AG04449 (cell line): ENCODE measurements at regions not wholly inside any gene's neighbourhood (a gene's known extent, or its start where the extent isn't known, plus 50 kb on each side); places are given as distances from the start of the nearest gene placed in this dataset.

Experiments used
- CTCF ChIA-PET: fragments of 350-600 bp; formaldehyde crosslinking; extraction: SDS; loops from one replicate; lab custom pipeline; 2021; ENCODE audit warnings: antibody characterized with exemption; lab: Yijun Ruan, JAX
- POLR2A ChIA-PET: fragments of 400-600, 350-600 bp; formaldehyde crosslinking; extraction: SDS; loops from one replicate; lab custom pipeline; 2020; ENCODE audit warnings: antibody characterized with exemption, inconsistent platforms; lab: Yijun Ruan, JAX
- DNase-seq: peaks from one replicate; pipeline ENCODE4 v3.0.0-alpha.2; 2010; ENCODE audit warnings: low read depth, low spot score
- H3K4me3 ChIP-seq: 2 replicates; pipeline ENCODE4 v1.5.1; 2011; ENCODE audit warnings: low read depth, mild to moderate bottlenecking, control low read depth, low read length
- TF ChIP-seq, protein P1 (sequence below): IDR thresholded peaks from one replicate; pipeline ENCODE4 v1.5.1; 2011; ENCODE audit warnings: mild to moderate bottlenecking, moderate library complexity, low read length, control low read depth, inconsistent platforms; ENCODE audit not compliant: insufficient read depth; ENCODE audit errors: missing control alignments

DNA sequence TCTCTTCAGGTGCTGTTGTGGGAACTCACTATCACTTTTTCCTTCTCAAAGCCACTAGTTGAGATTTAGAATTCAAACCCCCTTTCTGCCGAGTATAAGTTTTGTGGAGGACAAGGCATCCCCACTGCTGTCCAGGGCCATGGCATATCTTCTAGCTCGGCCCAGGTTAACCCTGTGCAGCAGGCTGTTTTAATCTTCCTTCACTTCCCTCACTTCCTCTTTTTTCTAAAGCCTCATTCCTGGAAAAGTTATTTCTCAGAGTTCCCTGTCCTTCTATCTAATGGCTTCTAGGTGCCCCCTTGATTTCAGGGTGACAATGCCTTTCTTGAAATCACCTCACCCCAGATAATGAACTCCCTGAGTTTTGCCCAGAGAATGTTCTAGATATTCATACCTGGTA lies 222.3 kb downstream of the SNX10 start:
- TF ChIP-seq, protein P1, sequence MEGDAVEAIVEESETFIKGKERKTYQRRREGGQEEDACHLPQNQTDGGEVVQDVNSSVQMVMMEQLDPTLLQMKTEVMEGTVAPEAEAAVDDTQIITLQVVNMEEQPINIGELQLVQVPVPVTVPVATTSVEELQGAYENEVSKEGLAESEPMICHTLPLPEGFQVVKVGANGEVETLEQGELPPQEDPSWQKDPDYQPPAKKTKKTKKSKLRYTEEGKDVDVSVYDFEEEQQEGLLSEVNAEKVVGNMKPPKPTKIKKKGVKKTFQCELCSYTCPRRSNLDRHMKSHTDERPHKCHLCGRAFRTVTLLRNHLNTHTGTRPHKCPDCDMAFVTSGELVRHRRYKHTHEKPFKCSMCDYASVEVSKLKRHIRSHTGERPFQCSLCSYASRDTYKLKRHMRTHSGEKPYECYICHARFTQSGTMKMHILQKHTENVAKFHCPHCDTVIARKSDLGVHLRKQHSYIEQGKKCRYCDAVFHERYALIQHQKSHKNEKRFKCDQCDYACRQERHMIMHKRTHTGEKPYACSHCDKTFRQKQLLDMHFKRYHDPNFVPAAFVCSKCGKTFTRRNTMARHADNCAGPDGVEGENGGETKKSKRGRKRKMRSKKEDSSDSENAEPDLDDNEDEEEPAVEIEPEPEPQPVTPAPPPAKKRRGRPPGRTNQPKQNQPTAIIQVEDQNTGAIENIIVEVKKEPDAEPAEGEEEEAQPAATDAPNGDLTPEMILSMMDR, result no peak
- POLR2A ChIA-PET, result no interaction called here
- H3K4me3 ChIP-seq, result no peak overlapping the region
- DNase-seq, result no peak
- CTCF ChIA-PET, result no interaction called here

DNA sequence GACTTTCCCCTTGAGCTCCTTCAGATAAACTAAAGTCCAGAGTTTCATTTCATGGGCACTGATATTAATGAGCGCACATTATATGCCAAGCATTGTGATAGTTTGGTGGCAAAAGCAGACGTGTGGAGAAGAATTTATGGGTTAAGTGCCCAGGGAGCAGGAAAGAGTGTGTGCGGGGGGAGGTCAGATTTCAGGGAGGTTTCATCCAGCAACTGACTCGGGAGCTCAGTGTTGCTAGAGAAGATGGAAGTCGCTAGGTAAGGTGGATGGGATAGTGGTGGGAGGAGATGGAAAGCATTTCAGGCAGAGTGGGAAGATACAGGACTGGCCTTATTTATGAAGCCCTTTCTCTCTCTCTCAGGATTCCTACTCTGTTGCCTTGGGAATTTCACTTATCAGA lies 223.0 kb downstream of the SNX10 start:
- ChIA-PET POLR2A (no interaction called here), CTCF (no interaction called here)
- DNase-seq, result no peak
- TF ChIP-seq, protein P1, result no peak
- no peak overlapping the region for H3K4me3 ChIP-seq

DNA sequence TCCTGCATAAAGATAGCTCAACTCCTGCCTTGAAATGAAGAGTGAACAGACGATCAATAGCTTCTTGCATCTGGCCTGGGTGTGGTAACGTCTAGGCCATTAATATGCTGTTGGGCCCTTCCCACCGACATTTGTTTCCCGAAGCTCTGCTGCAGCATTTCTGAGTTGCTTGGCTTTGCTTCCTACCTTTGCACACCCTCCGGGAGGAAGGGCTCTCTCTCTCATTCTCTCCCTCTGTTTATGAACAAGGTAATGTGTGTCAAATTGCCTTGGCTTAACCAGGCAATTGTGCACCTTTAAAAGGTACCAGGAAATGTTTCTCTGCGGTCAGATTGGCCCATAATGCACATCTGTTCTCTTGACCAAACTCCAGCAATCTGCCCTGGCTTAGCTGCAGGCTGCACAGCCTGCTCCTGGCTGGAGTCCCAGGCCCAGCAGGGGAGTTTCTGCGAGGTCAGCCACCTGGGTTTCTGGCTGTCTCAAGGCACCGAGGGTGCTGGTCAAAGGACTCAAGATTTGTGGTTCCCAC lies 223.7 kb downstream of the SNX10 start:
- CTCF ChIA-PET, result no interaction called here
- no peak overlapping the region for H3K4me3 ChIP-seq
- TF ChIP-seq, protein P1, result no peak
- no peak for DNase-seq
- POLR2A ChIA-PET, result no interaction called here

DNA sequence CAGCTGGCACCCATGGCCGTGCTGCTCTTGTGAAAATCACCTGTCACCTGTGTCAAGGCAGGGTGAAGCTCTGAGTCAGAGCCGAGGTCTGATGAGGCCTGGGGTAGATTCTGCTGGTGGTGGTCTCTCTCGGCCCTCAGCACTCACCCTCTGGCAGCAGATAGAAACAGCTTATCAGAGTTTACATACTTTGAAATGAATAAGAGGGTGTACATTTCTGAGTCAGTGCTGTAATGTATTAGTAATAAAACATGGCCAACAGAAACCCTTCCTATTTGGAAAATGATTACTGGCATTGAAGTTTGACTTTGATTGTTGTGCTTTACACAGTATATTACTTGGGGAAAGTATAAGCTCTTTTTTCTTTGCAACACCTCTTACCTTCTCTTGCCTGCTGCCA lies 228.8 kb downstream of the SNX10 start:
- no peak overlapping the region for H3K4me3 ChIP-seq
- TF ChIP-seq, protein P1, result no peak
- no peak for DNase-seq
- POLR2A ChIA-PET, result no interaction called here
- CTCF ChIA-PET, result no interaction called here

DNA sequence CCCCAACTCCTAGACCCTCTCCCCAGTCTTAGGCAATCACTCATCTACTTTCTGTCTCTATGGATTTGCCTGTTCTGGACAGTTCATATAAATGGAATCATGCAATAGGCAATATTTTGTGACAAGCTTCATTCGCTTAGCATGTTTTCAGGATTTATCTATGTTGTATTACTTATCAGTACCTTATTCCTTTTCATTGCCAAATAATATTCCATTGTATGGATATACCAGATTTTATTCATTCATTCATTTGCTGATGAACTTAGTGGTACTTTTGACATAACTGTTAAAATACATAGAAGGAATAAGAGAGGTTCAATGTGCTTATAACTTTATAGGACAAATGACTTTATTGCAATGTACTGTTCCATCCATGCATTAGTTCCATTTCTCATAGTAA lies 231.0 kb downstream of the SNX10 start:
- CTCF ChIA-PET, result no interaction called here

DNA sequence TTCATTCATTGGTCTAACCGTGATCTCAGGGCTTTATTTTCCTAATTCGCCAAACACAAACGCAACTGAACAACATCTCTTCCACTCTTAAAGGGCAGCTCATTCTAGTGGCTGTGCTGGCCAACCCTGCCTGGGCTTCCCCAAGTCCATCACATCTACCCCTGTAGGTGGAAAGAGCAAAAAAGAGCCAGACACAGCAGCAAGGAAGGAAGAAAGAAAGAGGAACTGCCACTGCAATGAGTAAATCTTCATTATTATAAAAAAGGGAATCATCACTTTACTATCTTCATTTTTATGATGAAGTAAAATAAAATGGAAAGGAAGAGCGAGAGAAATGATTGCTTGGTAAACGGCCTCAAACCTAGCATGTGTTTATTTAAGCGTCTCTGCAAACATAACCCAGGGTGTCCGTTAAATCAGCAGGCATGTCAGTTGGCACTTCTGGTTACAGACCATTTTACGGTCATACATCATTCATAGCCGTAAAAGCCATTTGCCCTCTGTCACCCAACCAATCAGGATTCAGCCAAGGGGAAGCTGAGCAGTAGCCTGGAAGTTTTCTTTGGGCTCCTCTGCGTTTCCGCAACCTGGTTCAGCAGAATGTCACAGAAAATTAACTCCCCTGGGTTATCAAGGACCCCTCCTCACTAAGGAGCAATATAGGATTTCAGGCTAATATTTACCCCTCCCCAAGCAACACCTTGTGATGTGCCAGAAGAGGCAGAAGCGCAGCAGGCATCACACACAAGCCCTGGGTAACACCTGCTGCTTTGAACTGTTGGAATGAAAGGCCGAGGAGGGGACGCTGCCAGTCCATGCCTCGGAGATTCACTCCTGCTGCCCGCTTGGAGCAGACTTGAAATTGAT lies 234.0 kb downstream of the SNX10 start:
- TF ChIP-seq, protein P1, result no peak
- ChIA-PET CTCF (no interaction called here), POLR2A (no interaction called here)
- H3K4me3 ChIP-seq, result no peak overlapping the region
- DNase-seq, result no peak

More for the DNA sequence above, 231.0 kb downstream of the SNX10 start:
- no peak for DNase-seq
- H3K4me3 ChIP-seq, result no peak overlapping the region
- POLR2A ChIA-PET, result interaction anchor here (0.6 kb wide), 1 partner anchor 438 kb away, joined by 4 read pairs; no protein-coding TSS in a partner anchor
- TF ChIP-seq, protein P1, result no peak
